ENCODE measurements at regions not wholly inside any gene's neighbourhood (a gene's known extent, or its start where the extent isn't known, plus 50 kb on each side); places are given as distances from the start of the nearest gene placed in this dataset.

- no peak for DNase-seq (ENCODE audit: low read depth)
These were observed 70.2 kb upstream of the DOK6 start for GRCh38 chr18:69330385-69331005.

- DNase-seq (ENCODE audit: low read depth): no peak
These were observed 50.6 kb upstream of the DOK6 start for GRCh38 chr18:69349912-69350597.

All from HS-5 (cell line).